K562 (cell line): ENCODE measurements at regions not wholly inside any gene's neighbourhood (a gene's known extent, or its start where the extent isn't known, plus 50 kb on each side); places are given as distances from the start of the nearest gene placed in this dataset.

ENCODE experiments used
- BRCA1 ChIP-seq, 2 experiments: fragments of 450-650 bp in 1 of 2; sonication (generic) in 1 of 2; formaldehyde crosslinking in 1 of 2; IDR thresholded peaks; 2 replicates each; pipeline versions ENCODE4 v1.5.0 to v1.6.1; 2017 to 2020; ENCODE audit warnings: mild to moderate bottlenecking in 1 of 2, missing genetic modification reagents in 1 of 2
- CTCF ChIP-seq, 3 experiments: IDR thresholded peaks in 2 of 3; conservative IDR thresholded peaks in 1 of 3; 2 replicates each; pipeline ENCODE4 v1.5.1; 2011 to 2012; ENCODE audit warnings: low read length in 3 of 3, mild to moderate bottlenecking in 3 of 3, control low read depth in 2 of 3, improper control_type of control experiment in 1 of 3, inconsistent platforms in 1 of 3, low read depth in 1 of 3, mixed read lengths in 1 of 3, moderate library complexity in 1 of 3; ENCODE audit not compliant: insufficient read depth in 2 of 3
- NCOA2 ChIP-seq, 2 experiments: fragments of 450-650 bp; IDR thresholded peaks; 2 replicates each; pipeline ENCODE4 v1.6.1; 2018; ENCODE audit warnings: mild to moderate bottlenecking in 2 of 2, moderate library complexity in 1 of 2; ENCODE audit not compliant: partially characterized antibody in 2 of 2
- POLR2A ChIP-seq: fragments of 450-650 bp; conservative IDR thresholded peaks from 2 replicates; pipeline ENCODE4 v1.6.1; 2016
- PTTG1 ChIP-seq: fragments of 450-650 bp; IDR thresholded peaks from 2 replicates; pipeline ENCODE4 v1.6.1; 2016; ENCODE audit warnings: low read depth, mild to moderate bottlenecking, missing genetic modification characterization, missing compliant biosample characterization
- RAD51 ChIP-seq: fragments of 450-650 bp; IDR thresholded peaks from 2 replicates; pipeline ENCODE4 v1.7.1; 2016; ENCODE audit warnings: low read depth, mild to moderate bottlenecking, borderline replicate concordance
- SP2 ChIP-seq: IDR thresholded peaks from 2 replicates; pipeline ENCODE4 v1.6.1; 2011; ENCODE audit warnings: mild to moderate bottlenecking, low read depth, low read length, moderate library complexity; ENCODE audit not compliant: poor library complexity, severe bottlenecking; ENCODE audit errors: extremely low read depth
- TARDBP ChIP-seq: fragments of 450-650 bp; IDR thresholded peaks from 2 replicates; pipeline ENCODE4 v1.6.1; 2016
- UBTF ChIP-seq, 2 experiments: IDR thresholded peaks; 2 replicates each; pipeline ENCODE4 v1.6.1; 2012; ENCODE audit warnings: improper control_type of control experiment in 2 of 2, low read depth in 2 of 2, low read length in 2 of 2, borderline replicate concordance in 1 of 2
- ZBTB8A ChIP-seq: fragments of 450-650 bp; IDR thresholded peaks from 2 replicates; pipeline ENCODE4 v1.6.1; 2018; ENCODE audit warnings: mild to moderate bottlenecking, moderate library complexity; ENCODE audit not compliant: partially characterized antibody
- ZNF174 ChIP-seq: fragments of 250-450 bp; sonication (Bioruptor Pico); IDR thresholded peaks from 2 replicates; pipeline ENCODE4 v1.4.0; 2020; ENCODE audit warnings: mild to moderate bottlenecking
- TF ChIP-seq, protein P1 (sequence below): sonication (generic); formaldehyde crosslinking; IDR thresholded peaks from 2 replicates; pipeline ENCODE4 v1.5.0; 2020; ENCODE audit warnings: missing genetic modification reagents
- TF ChIP-seq, protein P2 (sequence below): sonication (generic); formaldehyde crosslinking; IDR thresholded peaks from 2 replicates; pipeline ENCODE4 v1.8.0; 2023; ENCODE audit warnings: mild to moderate bottlenecking, missing genetic modification reagents
- TF ChIP-seq, protein P3 (sequence below): fragments of 200-600 bp; sonication (generic); IDR thresholded peaks from one replicate; pipeline ENCODE4 v1.6.1; 2012; ENCODE audit warnings: mild to moderate bottlenecking, low read depth, low read length, inconsistent platforms

GRCh38 chr14:42782754-42783153 lies 1176.1 kb downstream of the LRFN5 start:
- TF ChIP-seq, protein P1, sequence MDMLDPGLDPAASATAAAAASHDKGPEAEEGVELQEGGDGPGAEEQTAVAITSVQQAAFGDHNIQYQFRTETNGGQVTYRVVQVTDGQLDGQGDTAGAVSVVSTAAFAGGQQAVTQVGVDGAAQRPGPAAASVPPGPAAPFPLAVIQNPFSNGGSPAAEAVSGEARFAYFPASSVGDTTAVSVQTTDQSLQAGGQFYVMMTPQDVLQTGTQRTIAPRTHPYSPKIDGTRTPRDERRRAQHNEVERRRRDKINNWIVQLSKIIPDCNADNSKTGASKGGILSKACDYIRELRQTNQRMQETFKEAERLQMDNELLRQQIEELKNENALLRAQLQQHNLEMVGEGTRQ (CRISPR knock-in tag): no peak
- TF ChIP-seq BRCA1 (IDR thresholded peaks at IDR 0.05): no peak
- no peak for TF ChIP-seq BRCA1 (CRISPR knock-in tag; IDR thresholded peaks at IDR 0.05)
- no peak for TF ChIP-seq CTCF (IDR thresholded peaks at IDR 0.05 in 2 of 3, conservative IDR thresholded peaks at IDR 0.05 in 1 of 3; ENCODE audit: insufficient read depth in 2 of 3, low read depth in 1 of 3, low read length in 3 of 3)
- no peak for TF ChIP-seq ZBTB8A
- TF ChIP-seq SP2: no peak
- no peak for TF ChIP-seq UBTF (IDR thresholded peaks at IDR 0.05; ENCODE audit: borderline replicate concordance in 1 of 2, low read depth in 2 of 2, low read length in 2 of 2)
- no peak for TF ChIP-seq PTTG1 (tag)
- TF ChIP-seq NCOA2 (IDR thresholded peaks at IDR 0.05; ENCODE audit: partially characterized antibody in 2 of 2): no peak
- TF ChIP-seq, protein P2, sequence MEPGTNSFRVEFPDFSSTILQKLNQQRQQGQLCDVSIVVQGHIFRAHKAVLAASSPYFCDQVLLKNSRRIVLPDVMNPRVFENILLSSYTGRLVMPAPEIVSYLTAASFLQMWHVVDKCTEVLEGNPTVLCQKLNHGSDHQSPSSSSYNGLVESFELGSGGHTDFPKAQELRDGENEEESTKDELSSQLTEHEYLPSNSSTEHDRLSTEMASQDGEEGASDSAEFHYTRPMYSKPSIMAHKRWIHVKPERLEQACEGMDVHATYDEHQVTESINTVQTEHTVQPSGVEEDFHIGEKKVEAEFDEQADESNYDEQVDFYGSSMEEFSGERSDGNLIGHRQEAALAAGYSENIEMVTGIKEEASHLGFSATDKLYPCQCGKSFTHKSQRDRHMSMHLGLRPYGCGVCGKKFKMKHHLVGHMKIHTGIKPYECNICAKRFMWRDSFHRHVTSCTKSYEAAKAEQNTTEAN: no peak
- TF ChIP-seq TARDBP: no peak
- no peak for TF ChIP-seq RAD51
- no peak for TF ChIP-seq POLR2A
- TF ChIP-seq, protein P3, sequence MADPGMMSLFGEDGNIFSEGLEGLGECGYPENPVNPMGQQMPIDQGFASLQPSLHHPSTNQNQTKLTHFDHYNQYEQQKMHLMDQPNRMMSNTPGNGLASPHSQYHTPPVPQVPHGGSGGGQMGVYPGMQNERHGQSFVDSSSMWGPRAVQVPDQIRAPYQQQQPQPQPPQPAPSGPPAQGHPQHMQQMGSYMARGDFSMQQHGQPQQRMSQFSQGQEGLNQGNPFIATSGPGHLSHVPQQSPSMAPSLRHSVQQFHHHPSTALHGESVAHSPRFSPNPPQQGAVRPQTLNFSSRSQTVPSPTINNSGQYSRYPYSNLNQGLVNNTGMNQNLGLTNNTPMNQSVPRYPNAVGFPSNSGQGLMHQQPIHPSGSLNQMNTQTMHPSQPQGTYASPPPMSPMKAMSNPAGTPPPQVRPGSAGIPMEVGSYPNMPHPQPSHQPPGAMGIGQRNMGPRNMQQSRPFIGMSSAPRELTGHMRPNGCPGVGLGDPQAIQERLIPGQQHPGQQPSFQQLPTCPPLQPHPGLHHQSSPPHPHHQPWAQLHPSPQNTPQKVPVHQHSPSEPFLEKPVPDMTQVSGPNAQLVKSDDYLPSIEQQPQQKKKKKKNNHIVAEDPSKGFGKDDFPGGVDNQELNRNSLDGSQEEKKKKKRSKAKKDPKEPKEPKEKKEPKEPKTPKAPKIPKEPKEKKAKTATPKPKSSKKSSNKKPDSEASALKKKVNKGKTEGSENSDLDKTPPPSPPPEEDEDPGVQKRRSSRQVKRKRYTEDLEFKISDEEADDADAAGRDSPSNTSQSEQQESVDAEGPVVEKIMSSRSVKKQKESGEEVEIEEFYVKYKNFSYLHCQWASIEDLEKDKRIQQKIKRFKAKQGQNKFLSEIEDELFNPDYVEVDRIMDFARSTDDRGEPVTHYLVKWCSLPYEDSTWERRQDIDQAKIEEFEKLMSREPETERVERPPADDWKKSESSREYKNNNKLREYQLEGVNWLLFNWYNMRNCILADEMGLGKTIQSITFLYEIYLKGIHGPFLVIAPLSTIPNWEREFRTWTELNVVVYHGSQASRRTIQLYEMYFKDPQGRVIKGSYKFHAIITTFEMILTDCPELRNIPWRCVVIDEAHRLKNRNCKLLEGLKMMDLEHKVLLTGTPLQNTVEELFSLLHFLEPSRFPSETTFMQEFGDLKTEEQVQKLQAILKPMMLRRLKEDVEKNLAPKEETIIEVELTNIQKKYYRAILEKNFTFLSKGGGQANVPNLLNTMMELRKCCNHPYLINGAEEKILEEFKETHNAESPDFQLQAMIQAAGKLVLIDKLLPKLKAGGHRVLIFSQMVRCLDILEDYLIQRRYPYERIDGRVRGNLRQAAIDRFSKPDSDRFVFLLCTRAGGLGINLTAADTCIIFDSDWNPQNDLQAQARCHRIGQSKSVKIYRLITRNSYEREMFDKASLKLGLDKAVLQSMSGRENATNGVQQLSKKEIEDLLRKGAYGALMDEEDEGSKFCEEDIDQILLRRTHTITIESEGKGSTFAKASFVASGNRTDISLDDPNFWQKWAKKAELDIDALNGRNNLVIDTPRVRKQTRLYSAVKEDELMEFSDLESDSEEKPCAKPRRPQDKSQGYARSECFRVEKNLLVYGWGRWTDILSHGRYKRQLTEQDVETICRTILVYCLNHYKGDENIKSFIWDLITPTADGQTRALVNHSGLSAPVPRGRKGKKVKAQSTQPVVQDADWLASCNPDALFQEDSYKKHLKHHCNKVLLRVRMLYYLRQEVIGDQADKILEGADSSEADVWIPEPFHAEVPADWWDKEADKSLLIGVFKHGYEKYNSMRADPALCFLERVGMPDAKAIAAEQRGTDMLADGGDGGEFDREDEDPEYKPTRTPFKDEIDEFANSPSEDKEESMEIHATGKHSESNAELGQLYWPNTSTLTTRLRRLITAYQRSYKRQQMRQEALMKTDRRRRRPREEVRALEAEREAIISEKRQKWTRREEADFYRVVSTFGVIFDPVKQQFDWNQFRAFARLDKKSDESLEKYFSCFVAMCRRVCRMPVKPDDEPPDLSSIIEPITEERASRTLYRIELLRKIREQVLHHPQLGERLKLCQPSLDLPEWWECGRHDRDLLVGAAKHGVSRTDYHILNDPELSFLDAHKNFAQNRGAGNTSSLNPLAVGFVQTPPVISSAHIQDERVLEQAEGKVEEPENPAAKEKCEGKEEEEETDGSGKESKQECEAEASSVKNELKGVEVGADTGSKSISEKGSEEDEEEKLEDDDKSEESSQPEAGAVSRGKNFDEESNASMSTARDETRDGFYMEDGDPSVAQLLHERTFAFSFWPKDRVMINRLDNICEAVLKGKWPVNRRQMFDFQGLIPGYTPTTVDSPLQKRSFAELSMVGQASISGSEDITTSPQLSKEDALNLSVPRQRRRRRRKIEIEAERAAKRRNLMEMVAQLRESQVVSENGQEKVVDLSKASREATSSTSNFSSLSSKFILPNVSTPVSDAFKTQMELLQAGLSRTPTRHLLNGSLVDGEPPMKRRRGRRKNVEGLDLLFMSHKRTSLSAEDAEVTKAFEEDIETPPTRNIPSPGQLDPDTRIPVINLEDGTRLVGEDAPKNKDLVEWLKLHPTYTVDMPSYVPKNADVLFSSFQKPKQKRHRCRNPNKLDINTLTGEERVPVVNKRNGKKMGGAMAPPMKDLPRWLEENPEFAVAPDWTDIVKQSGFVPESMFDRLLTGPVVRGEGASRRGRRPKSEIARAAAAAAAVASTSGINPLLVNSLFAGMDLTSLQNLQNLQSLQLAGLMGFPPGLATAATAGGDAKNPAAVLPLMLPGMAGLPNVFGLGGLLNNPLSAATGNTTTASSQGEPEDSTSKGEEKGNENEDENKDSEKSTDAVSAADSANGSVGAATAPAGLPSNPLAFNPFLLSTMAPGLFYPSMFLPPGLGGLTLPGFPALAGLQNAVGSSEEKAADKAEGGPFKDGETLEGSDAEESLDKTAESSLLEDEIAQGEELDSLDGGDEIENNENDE: no peak
- TF ChIP-seq ZNF174 (CRISPR knock-in tag): no peak
